Loucy (cell line): ENCODE measurements at regions not wholly inside any gene's neighbourhood (a gene's known extent, or its start where the extent isn't known, plus 50 kb on each side); places are given as distances from the start of the nearest gene placed in this dataset.

Experiments used
- CTCF ChIP-seq: fragments of 200-600 bp; sonication (generic); conservative IDR thresholded peaks from 2 replicates; pipeline ENCODE4 v1.5.1; 2014; ENCODE audit warnings: mild to moderate bottlenecking, antibody characterized with exemption, low read length
- EZH2phosphoT487 ChIP-seq: fragments of 200-600 bp; IDR thresholded peaks from 2 replicates; pipeline ENCODE4 v1.6.1; 2018; ENCODE audit warnings: antibody characterized with exemption, mild to moderate bottlenecking, moderate library complexity, borderline replicate concordance

- TF ChIP-seq CTCF, result no peak
- no peak for TF ChIP-seq EZH2phosphoT487
Measured at GRCh38 chr6:21442874-21443273, 150.7 kb upstream of the SOX4 start.
